H9 (cell line): ENCODE measurements at regions not wholly inside any gene's neighbourhood (a gene's known extent, or its start where the extent isn't known, plus 50 kb on each side); places are given as distances from the start of the nearest gene placed in this dataset.

Source experiments
- DNase-seq: peaks from one replicate; pipeline ENCODE4 v3.0.0-alpha.2; 2017
- H2AFZ ChIP-seq: one replicate; pipeline ENCODE4 v1.6.1; 2013; ENCODE audit warnings: mild to moderate bottlenecking, low read length, control low read depth, moderate library complexity
- H2AK5ac ChIP-seq: 2 replicates; pipeline ENCODE4 v1.6.1; 2013; ENCODE audit warnings: low read length, control low read depth, mixed read lengths; ENCODE audit not compliant: insufficient read length
- H2BK120ac ChIP-seq: one replicate; pipeline ENCODE4 v1.6.1; 2013; ENCODE audit warnings: low read depth, mild to moderate bottlenecking, low read length, control low read depth, inconsistent platforms; ENCODE audit not compliant: poor library complexity, severe bottlenecking
- H2BK12ac ChIP-seq: 2 replicates; pipeline ENCODE4 v1.6.1; 2013; ENCODE audit warnings: low read length, control low read depth, mixed read lengths, low read depth; ENCODE audit not compliant: insufficient read length
- H2BK15ac ChIP-seq: 2 replicates; pipeline ENCODE4 v1.6.1; 2013; ENCODE audit warnings: low read depth, low read length, control low read depth
- H2BK20ac ChIP-seq: one replicate; pipeline ENCODE4 v1.6.1; 2013; ENCODE audit warnings: low read depth, mild to moderate bottlenecking, low read length, control low read depth, inconsistent platforms; ENCODE audit not compliant: poor library complexity, severe bottlenecking
- H2BK5ac ChIP-seq: 2 replicates; pipeline ENCODE4 v1.6.1; 2013; ENCODE audit warnings: low read length, control low read depth, mixed read lengths; ENCODE audit not compliant: insufficient read length
- H3K14ac ChIP-seq: 2 replicates; pipeline ENCODE4 v1.6.1; 2013; ENCODE audit warnings: low read length, control low read depth; ENCODE audit not compliant: insufficient read depth
- H3K18ac ChIP-seq: 2 replicates; pipeline ENCODE4 v1.6.1; 2013; ENCODE audit warnings: low read depth, mild to moderate bottlenecking, mixed read lengths, low read length, control low read depth; ENCODE audit not compliant: insufficient read length
- H3K23ac ChIP-seq: 2 replicates; pipeline ENCODE4 v1.6.1; 2013; ENCODE audit warnings: low read length, control low read depth, mixed read lengths, low read depth; ENCODE audit not compliant: insufficient read length
- H3K23me2 ChIP-seq: 2 replicates; pipeline ENCODE4 v1.6.1; 2013; ENCODE audit warnings: low read depth, mild to moderate bottlenecking, mixed read lengths, low read length, control low read depth; ENCODE audit not compliant: insufficient read length, poor library complexity, severe bottlenecking
- H3K27ac ChIP-seq: 2 replicates; pipeline ENCODE4 v1.5.1; 2013; ENCODE audit warnings: low read length, control low read depth, mixed read lengths, low read depth; ENCODE audit not compliant: insufficient read length
- H3K27me3 ChIP-seq: 2 replicates; pipeline ENCODE4 v1.6.1; 2013; ENCODE audit warnings: low read length, control low read depth, inconsistent platforms; ENCODE audit not compliant: insufficient read depth
- H3K4ac ChIP-seq: 2 replicates; pipeline ENCODE4 v1.6.1; 2013; ENCODE audit warnings: low read depth, mild to moderate bottlenecking, control low read depth, inconsistent platforms, low read length, moderate library complexity
- H3K4me1 ChIP-seq: 2 replicates; pipeline ENCODE4 v1.6.1; 2013; ENCODE audit warnings: low read length, control low read depth, inconsistent platforms; ENCODE audit not compliant: insufficient read depth
- H3K4me2 ChIP-seq: 2 replicates; pipeline ENCODE4 v1.6.1; 2013; ENCODE audit warnings: low read length, control low read depth, mixed read lengths; ENCODE audit not compliant: insufficient read length, insufficient read depth
- H3K56ac ChIP-seq: 2 replicates; pipeline ENCODE4 v1.6.1; 2013; ENCODE audit warnings: low read depth, mild to moderate bottlenecking, mixed read lengths, low read length, control low read depth; ENCODE audit not compliant: insufficient read length
- H3K79me1 ChIP-seq: 2 replicates; pipeline ENCODE4 v1.6.1; 2013; ENCODE audit warnings: low read depth, mild to moderate bottlenecking, moderate library complexity, low read length, control low read depth, inconsistent platforms; ENCODE audit not compliant: insufficient read depth, poor library complexity, severe bottlenecking
- H3K79me2 ChIP-seq: 2 replicates; pipeline ENCODE4 v1.6.1; 2013; ENCODE audit warnings: low read length, control low read depth, inconsistent platforms; ENCODE audit not compliant: insufficient read depth
- H3K9ac ChIP-seq: 2 replicates; pipeline ENCODE4 v1.6.1; 2013; ENCODE audit warnings: low read length, control low read depth, mixed read lengths; ENCODE audit not compliant: insufficient read length; ENCODE audit errors: extremely low read depth
- H3K9me3 ChIP-seq: one replicate; pipeline ENCODE4 v1.6.1; 2013; ENCODE audit warnings: low read depth, low read length, inconsistent platforms; ENCODE audit not compliant: control insufficient read depth
- H3T11ph ChIP-seq: one replicate; pipeline ENCODE4 v1.6.1; 2013; ENCODE audit warnings: mild to moderate bottlenecking, low read length, control low read depth, inconsistent platforms
- H4K20me1 ChIP-seq: one replicate; pipeline ENCODE4 v1.6.1; 2013; ENCODE audit not compliant: control insufficient read depth, insufficient read length, insufficient read depth
- H4K5ac ChIP-seq: 2 replicates; pipeline ENCODE4 v1.6.1; 2013; ENCODE audit warnings: low read depth, mild to moderate bottlenecking, mixed read lengths, low read length, control low read depth; ENCODE audit not compliant: insufficient read length
- H4K8ac ChIP-seq: replicated peaks from 2 replicates; pipeline ENCODE4 v1.6.1; 2013; ENCODE audit warnings: low read length, control low read depth, mixed read lengths, low read depth; ENCODE audit not compliant: insufficient read length
- H4K91ac ChIP-seq: 2 replicates; pipeline ENCODE4 v1.6.1; 2013; ENCODE audit warnings: low read depth, mild to moderate bottlenecking, moderate library complexity, mixed read lengths, low read length, control low read depth; ENCODE audit not compliant: insufficient read length
- H3K27ac Mint-ChIP-seq, 3 experiments: 2 replicates in 2 of 3; 3 replicates in 1 of 3; pipeline ENCODE4 v1.8.0; 2020 to 2021; ENCODE audit warnings: mixed read lengths in 3 of 3, mild to moderate bottlenecking in 1 of 3, moderate library complexity in 1 of 3
- H3K27me3 Mint-ChIP-seq: 2 replicates; pipeline ENCODE4 v1.8.0; 2021; ENCODE audit warnings: low read depth, mild to moderate bottlenecking, moderate library complexity, mixed read lengths
- H3K36me3 Mint-ChIP-seq, 3 experiments: 2 replicates in 2 of 3; 3 replicates in 1 of 3; pipeline ENCODE4 v1.8.0; 2020 to 2021; ENCODE audit warnings: low read depth in 3 of 3, mixed read lengths in 3 of 3; ENCODE audit not compliant: insufficient read depth in 1 of 3
- H3K4me1 Mint-ChIP-seq, 2 experiments: 2 replicates each; pipeline ENCODE4 v1.8.0; 2020; ENCODE audit warnings: mixed read lengths in 2 of 2
- H3K4me3 Mint-ChIP-seq, 2 experiments: 2 replicates in 1 of 2; 3 replicates in 1 of 2; pipeline ENCODE4 v1.8.0; 2020 to 2021; ENCODE audit warnings: mild to moderate bottlenecking in 2 of 2, mixed read lengths in 2 of 2, moderate library complexity in 1 of 2
- H3K9me3 Mint-ChIP-seq, 2 experiments: 2 replicates in 1 of 2; 3 replicates in 1 of 2; pipeline ENCODE4 v1.8.0; 2020; ENCODE audit warnings: mild to moderate bottlenecking in 2 of 2, mixed read lengths in 2 of 2, moderate library complexity in 1 of 2
- CTCF ChIP-seq: fragments of 200-600 bp; sonication (generic); conservative IDR thresholded peaks from 3 replicates; pipeline ENCODE4 v1.8.0; 2021; ENCODE audit warnings: antibody characterized with exemption, mild to moderate bottlenecking

- Histone ChIP-seq H3K79me2 (no peaks in the 10 kb centered on the region), H3K9me3 (no peaks in the 10 kb centered on the region), H2BK15ac (no peak overlapping the region), H4K8ac (no peak overlapping the region), H2AK5ac (no peak overlapping the region), H3K27ac (no peak overlapping the region), H4K20me1 (no peaks in the 10 kb centered on the region), H3K4me1 (no peaks in the 10 kb centered on the region; the same call in 1 of the 2 replicates), H3K23ac (no peak overlapping the region), H3K18ac (no peak overlapping the region), H2BK120ac (no peak overlapping the region), H3K4ac (no peak overlapping the region), H3T11ph (no peak overlapping the region), H4K91ac (no peak overlapping the region), H3K79me1 (no peaks in the 10 kb centered on the region), H3K56ac (no peak overlapping the region), H2AFZ (no peak overlapping the region), H3K4me2 (no peak overlapping the region), H3K9ac (no peak overlapping the region), H3K27me3 (no peaks in the 10 kb centered on the region), H3K14ac (no peak overlapping the region), H2BK12ac (no peak overlapping the region), H4K5ac (no peak overlapping the region), H2BK5ac (no peak overlapping the region), H3K23me2 (no peaks in the 10 kb centered on the region), H2BK20ac (no peak overlapping the region)
- no peak overlapping the region for H3K4me3 Mint-ChIP-seq
- no peak for TF ChIP-seq CTCF
- peaks cover 31 to 32% of the 10 kb centered on the region in 2 experiments for H3K4me1 Mint-ChIP-seq
- DNase-seq = no peak
- H3K27ac Mint-ChIP-seq = no peak overlapping the region
- no peaks in the 10 kb centered on the region; the same call in 1 of the 2 replicates for H3K27me3 Mint-ChIP-seq
- peaks cover 0 to 4% (median 0%) of the 10 kb centered on the region in 3 experiments; a peak in 2 of 7 replicates for H3K36me3 Mint-ChIP-seq
- peaks cover 0 to 4% of the 10 kb centered on the region in 2 experiments; a peak in 2 of 5 replicates for H3K9me3 Mint-ChIP-seq
These were observed 181.2 kb downstream of the CHD9NB start for GRCh38 chr16:52871481-52871880.
